Memory B cell (primary cell): ENCODE measurements at regions not wholly inside any gene's neighbourhood (a gene's known extent, or its start where the extent isn't known, plus 50 kb on each side); places are given as distances from the start of the nearest gene placed in this dataset.

ENCODE experiments used
- ATAC-seq: fragments of 150-1000 bp; cut with Tn5 transposase; 2 replicates; pipeline ENCODE4 v1.10.0; 2021; ENCODE audit warnings: low read depth, mild to moderate bottlenecking, moderate library complexity
- DNase-seq, 2 donors: peaks; one replicate each; pipeline ENCODE4 v3.0.0; 2022; ENCODE audit warnings: low spot score in 2 of 2
- H3K27ac Mint-ChIP-seq: one replicate; pipeline ENCODE4 v1.8.0; 2022; ENCODE audit warnings: mild to moderate bottlenecking, moderate library complexity, mixed read lengths
- H3K27me3 Mint-ChIP-seq: one replicate; pipeline ENCODE4 v1.8.0; 2022; ENCODE audit warnings: mixed read lengths
- H3K36me3 Mint-ChIP-seq: one replicate; pipeline ENCODE4 v1.8.0; 2022; ENCODE audit warnings: mild to moderate bottlenecking, mixed read lengths
- H3K4me1 Mint-ChIP-seq: one replicate; pipeline ENCODE4 v1.8.0; 2022; ENCODE audit warnings: mixed read lengths
- H3K4me3 Mint-ChIP-seq: one replicate; pipeline ENCODE4 v1.8.0; 2022; ENCODE audit warnings: mild to moderate bottlenecking, moderate library complexity, mixed read lengths
- H3K9me3 Mint-ChIP-seq: one replicate; pipeline ENCODE4 v1.8.0; 2022; ENCODE audit warnings: mixed read lengths

DNA sequence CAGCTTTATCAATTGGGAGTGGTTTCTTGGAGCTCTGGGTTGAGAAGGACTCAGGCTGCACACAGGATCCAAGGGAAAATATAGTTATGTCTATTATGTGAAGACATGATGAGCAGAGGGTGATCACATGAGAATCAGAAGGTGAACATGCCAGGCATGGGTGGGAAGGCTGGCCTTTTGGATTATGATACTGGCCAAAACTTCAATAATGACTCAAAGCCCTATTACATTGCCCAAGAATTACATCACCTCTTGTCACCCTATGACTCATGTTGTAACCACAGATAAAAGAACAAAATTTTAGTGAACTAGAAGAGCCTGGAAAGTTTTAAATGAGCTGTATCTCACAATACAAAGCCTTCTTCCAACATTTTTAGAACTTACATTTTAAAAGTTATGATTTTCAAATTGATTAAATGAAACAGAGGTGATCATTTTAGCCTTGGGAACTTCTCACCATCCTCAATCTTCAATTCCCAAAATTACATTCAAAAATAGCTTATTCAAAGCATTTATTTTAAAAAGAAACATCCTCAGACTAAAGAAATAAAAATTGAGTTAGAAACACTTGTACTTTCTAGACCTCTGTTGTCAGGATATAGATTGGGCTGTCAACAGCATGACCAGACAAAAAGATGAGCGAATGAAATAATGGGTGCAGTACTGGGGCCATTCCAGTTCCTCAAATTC is 428.3 kb downstream of the MBD2 start:
- Mint-ChIP-seq H3K4me3 (no peak overlapping the region), H3K27me3 (no peaks in the 10 kb centered on the region), H3K36me3 (no peaks in the 10 kb centered on the region), H3K4me1 (no peaks in the 10 kb centered on the region), H3K9me3 (peaks cover 9% of the 10 kb centered on the region), H3K27ac (no peak overlapping the region)
- ATAC-seq (no peak), DNase-seq (no peak)

DNA sequence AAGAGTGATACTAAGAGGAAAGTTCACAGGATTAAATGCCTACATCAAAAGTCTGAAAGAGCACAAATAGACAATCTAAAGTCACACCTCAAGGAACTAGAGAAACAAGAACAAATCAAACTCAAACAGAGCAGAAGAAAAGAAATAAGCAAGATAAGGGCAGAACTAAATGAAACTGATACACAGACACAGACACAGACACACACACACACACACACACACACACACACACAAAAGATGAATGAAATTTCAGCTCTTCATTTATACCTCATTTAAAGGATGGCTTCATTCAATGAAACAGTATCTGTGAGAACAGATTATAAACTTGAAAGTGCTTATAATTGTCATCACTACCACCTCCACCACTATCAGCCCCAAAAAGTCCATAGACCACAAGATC is 428.9 kb downstream of the MBD2 start:
- DNase-seq (no peak), ATAC-seq (no peak)
- Mint-ChIP-seq H3K27me3 (no peaks in the 10 kb centered on the region), H3K36me3 (no peaks in the 10 kb centered on the region), H3K4me1 (no peaks in the 10 kb centered on the region), H3K4me3 (no peak overlapping the region), H3K9me3 (peaks cover 7% of the 10 kb centered on the region), H3K27ac (no peak overlapping the region)

DNA sequence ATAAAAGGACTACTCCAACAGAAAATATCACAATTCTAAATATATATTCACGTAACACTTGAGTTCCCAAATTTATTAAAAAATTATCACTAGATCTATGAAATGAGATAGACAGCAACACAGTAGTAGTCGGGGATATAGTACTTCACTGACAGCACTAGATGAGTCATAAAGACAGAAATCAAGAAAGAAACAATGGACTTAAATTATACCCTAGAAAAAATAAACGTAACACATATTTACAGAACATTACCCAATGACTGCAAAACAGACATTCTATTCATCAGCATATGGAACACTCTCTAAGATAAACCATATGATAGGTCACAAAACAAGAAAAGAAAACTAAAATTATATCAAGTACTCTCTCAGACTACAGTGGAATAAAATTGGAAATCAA is 429.4 kb downstream of the MBD2 start:
- no peaks in the 10 kb centered on the region for H3K27me3 Mint-ChIP-seq

DNA sequence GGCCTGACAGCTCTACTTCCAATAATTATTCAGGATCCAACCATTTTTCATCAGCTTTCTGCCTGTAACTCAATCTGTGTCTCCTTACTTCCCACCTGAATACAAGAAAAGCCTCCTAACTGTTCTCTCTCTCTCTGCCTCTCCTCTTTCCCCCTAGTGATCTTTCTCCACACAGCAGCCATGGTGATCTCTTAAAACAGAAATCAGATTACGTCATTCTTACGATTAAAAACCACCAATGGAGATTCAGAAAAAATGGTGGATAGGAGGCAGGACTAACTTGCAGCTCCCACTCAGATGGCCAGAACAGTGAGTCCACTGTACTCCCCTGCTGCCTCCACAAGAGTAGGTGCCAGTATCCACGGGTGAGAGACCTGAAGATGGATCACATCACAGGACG is 431.7 kb downstream of the MBD2 start:
- Mint-ChIP-seq H3K4me3 (no peak overlapping the region), H3K36me3 (no peaks in the 10 kb centered on the region), H3K9me3 (peaks cover 4% of the 10 kb centered on the region), H3K27me3 (no peaks in the 10 kb centered on the region), H3K27ac (no peak overlapping the region), H3K4me1 (no peaks in the 10 kb centered on the region)
- DNase-seq, result no peak
- no peak for ATAC-seq

More for the DNA sequence above, 429.4 kb downstream of the MBD2 start:
- Mint-ChIP-seq H3K27ac (no peak overlapping the region), H3K9me3 (peaks cover 4% of the 10 kb centered on the region), H3K4me3 (no peak overlapping the region), H3K4me1 (no peaks in the 10 kb centered on the region), H3K36me3 (no peaks in the 10 kb centered on the region)
- no peak for DNase-seq
- ATAC-seq, result no peak

DNA sequence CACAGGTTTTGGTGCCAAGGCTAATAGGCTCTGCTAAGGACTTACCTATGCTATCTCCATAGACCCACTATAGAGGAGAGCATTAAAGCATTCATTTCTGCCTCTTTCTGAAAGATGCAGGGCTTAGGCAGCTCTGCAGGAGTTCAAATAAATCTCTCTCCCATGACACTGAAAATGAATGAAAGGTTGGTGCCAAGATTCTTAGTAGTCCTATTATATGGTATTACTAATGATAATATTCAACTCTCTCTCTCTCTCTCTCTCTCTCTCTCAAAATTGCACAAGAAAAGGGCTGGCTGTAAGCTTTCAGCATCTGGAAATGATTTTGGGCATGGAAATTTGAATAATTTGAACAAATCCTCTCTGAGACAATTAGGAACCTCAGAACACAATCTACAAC is 433.7 kb downstream of the MBD2 start:
- Mint-ChIP-seq H3K9me3 (peaks cover 4% of the 10 kb centered on the region), H3K4me3 (no peak overlapping the region), H3K27ac (no peak overlapping the region), H3K27me3 (no peaks in the 10 kb centered on the region), H3K4me1 (no peaks in the 10 kb centered on the region), H3K36me3 (no peaks in the 10 kb centered on the region)
- ATAC-seq, result no peak
- no peak for DNase-seq

DNA sequence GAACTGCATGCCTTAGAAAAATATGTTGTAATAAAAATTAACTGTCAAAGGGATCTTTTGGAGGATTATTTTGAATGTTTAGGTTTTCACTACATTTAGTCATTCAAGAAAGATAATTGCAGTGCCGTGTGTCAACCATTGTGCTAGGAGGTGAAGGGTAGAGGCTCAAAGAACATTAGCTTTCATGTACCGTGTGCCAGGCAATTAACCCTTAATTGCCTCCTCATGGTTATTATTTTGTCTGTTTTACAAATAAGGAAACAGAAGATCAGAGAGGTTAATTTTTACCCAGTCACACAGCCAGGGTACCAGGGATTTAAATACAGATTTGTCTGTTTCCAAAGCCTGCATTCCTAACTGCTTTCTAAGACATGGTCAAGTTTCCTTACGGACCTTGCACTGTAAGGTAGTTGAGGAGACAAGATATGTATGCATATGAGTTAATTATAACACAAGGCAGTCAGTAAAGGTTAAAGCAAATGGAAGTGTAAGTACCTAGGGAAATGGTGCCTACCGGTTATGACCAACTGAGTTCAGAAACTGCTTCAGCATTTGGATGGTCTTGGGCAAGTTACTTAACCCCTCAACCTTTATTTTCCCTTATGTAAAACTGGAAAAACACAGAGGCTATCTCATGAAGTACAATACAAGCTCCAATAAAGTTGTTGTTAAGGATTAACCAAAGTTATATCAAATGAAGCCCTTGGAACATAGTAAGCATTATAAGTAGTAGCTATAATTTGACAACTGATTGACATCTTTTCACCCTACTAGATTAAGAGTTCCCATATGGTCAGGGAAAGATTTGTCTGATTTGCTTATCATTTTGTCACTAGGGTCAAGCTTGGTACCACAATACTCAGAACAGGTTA is 434.9 kb downstream of the MBD2 start:
- no peaks in the 10 kb centered on the region for H3K9me3 Mint-ChIP-seq
- H3K4me3 Mint-ChIP-seq, result no peak overlapping the region
- no peaks in the 10 kb centered on the region for H3K36me3 Mint-ChIP-seq
- no peak for DNase-seq
- no peaks in the 10 kb centered on the region for H3K4me1 Mint-ChIP-seq
- no peak for ATAC-seq
- H3K27me3 Mint-ChIP-seq, result no peaks in the 10 kb centered on the region
- no peak overlapping the region for H3K27ac Mint-ChIP-seq

DNA sequence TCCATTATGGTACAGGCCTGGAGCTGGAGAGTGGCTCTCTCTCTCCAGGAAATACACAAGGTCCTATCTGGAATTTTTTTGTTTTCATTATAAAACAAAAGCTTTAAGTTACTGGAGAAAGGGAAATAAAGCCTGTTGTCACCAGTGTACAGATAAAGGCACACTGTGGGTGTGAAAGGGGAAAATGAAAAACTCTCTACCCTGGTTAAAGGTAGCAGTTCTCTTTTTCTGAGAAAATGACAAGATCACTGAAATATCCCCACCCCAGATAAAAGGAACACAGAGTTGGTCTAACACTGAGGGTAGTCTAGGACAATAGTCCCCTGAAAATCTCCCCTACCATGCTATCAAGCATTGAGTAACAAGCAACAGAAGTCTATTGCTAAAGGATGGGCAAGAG is 438.7 kb downstream of the MBD2 start:
- Mint-ChIP-seq H3K4me1 (no peaks in the 10 kb centered on the region), H3K27ac (no peak overlapping the region)

DNA sequence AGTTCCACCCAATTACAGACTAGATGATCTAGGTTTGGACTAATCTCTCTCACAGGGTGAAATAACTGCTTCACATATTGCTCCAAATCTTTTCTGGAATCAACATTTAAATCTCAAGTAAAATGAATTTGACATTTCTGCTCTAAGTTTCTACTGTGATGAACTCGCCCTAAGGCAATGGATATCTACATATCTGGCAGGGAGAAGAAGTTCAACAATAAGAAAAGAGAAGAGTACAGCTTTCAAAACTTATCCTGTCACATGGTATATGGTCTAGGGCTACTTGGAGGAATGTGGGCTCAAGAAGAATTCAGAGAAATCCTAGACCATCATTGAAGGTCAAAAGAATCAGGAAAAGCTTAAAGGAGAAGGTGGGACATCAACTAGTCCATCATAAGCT is 440.2 kb downstream of the MBD2 start:
- DNase-seq (no peak), ATAC-seq (no peak)
- Mint-ChIP-seq H3K27ac (no peak overlapping the region), H3K27me3 (no peaks in the 10 kb centered on the region), H3K4me1 (no peaks in the 10 kb centered on the region), H3K9me3 (peaks cover 3% of the 10 kb centered on the region), H3K4me3 (no peak overlapping the region), H3K36me3 (no peaks in the 10 kb centered on the region)

More for the DNA sequence above, 438.7 kb downstream of the MBD2 start:
- no peaks in the 10 kb centered on the region for H3K27me3 Mint-ChIP-seq
- peaks cover 1% of the 10 kb centered on the region for H3K9me3 Mint-ChIP-seq
- ATAC-seq (no peak), DNase-seq (no peak)
- H3K36me3 Mint-ChIP-seq, result no peaks in the 10 kb centered on the region
- H3K4me3 Mint-ChIP-seq, result no peak overlapping the region

DNA sequence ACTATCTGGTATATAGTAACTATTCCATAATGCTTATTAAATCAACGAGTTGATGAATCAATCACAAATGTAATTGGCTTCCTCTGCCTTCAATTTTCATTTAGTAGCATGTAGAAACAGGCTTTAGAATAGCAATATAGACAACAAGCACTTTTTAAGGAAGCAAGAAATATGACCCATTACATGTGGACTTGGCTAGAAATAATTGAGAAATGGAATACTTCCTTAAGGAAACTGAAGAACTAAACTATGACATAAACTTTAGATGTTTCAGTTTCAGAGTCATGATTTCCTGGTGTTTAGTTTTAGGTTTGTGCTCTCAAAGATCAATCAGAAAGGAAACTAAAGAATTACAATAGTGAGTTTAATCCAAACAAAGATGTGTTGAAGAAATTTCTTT is 443.8 kb downstream of the MBD2 start:
- ATAC-seq (no peak), DNase-seq (no peak)
- H3K27ac Mint-ChIP-seq, result no peak overlapping the region
- H3K4me1 Mint-ChIP-seq, result no peaks in the 10 kb centered on the region
- H3K4me3 Mint-ChIP-seq, result no peak overlapping the region
- peaks cover 3% of the 10 kb centered on the region for H3K9me3 Mint-ChIP-seq
- no peaks in the 10 kb centered on the region for H3K27me3 Mint-ChIP-seq
- no peaks in the 10 kb centered on the region for H3K36me3 Mint-ChIP-seq

DNA sequence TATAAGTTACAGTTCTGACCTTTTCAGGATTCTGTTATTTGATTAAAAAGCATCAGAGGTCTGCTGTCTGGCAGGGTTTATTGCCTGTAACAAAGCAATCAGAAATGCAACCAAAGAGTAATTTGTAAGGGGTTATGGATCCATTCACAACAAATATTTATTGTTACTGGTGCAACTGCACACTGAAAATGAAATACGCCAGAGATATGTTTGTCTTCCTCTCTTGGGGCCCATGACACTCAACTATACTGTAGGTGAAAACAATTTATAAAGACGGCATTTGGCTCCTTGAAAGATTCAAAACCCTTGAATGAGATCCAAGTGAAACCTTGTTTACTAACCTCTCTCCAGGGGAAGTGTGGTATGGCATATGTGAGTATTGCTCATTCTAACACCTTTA is 452.2 kb downstream of the MBD2 start:
- ATAC-seq (no peak), DNase-seq (no peak)
- Mint-ChIP-seq H3K4me3 (no peak overlapping the region), H3K27me3 (no peaks in the 10 kb centered on the region), H3K27ac (no peak overlapping the region), H3K4me1 (no peaks in the 10 kb centered on the region), H3K9me3 (peaks cover 3% of the 10 kb centered on the region), H3K36me3 (no peaks in the 10 kb centered on the region)

DNA sequence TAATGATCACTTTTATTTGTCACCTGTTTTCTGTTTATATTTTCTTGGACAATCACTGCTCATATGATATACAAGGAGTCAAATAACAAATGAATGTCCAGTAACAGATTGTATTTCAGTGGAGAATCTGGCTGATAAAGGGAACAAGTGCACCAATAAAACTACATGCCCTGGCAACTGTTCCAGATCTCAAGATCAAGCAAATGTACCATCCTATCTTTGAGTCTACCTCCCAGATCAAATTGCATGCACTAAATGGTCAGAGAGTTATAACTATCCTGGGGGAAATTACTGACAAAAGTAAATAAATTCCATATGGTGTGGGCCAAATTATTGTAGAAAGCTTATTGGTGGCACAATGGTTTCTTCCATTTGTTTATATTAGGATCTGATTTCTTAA is 452.8 kb downstream of the MBD2 start:
- H3K4me1 Mint-ChIP-seq, result no peaks in the 10 kb centered on the region
- no peaks in the 10 kb centered on the region for H3K27me3 Mint-ChIP-seq
- H3K27ac Mint-ChIP-seq, result no peak overlapping the region
- H3K4me3 Mint-ChIP-seq, result no peak overlapping the region
- no peaks in the 10 kb centered on the region for H3K36me3 Mint-ChIP-seq
- H3K9me3 Mint-ChIP-seq, result peaks cover 5% of the 10 kb centered on the region
- DNase-seq (no peak), ATAC-seq (no peak)

DNA sequence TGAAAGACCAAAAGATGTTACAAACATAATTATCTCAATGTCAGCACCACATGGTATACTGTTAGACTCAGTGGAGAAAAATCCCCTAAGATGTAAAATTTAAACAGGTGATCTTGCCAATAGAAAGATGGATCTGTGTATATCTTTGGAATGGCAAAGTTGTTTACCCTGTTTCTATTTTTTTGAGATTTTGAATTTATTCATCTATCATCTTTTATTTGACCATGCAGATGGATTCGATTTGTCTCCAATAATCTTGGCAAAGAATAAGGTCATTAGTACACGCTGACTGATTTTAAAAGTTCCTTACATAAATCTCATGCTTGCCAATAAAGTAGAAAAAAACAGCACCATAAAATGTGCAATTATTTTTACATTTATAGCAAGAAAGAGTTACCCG is 459.3 kb downstream of the MBD2 start:
- H3K36me3 Mint-ChIP-seq, result peaks cover 2% of the 10 kb centered on the region
- H3K9me3 Mint-ChIP-seq, result peaks cover 10% of the 10 kb centered on the region
- ATAC-seq, result no peak
- no peaks in the 10 kb centered on the region for H3K4me1 Mint-ChIP-seq
- H3K27ac Mint-ChIP-seq, result no peak overlapping the region
- H3K27me3 Mint-ChIP-seq, result peaks cover 2% of the 10 kb centered on the region
- DNase-seq, result no peak
- H3K4me3 Mint-ChIP-seq, result no peak overlapping the region

DNA sequence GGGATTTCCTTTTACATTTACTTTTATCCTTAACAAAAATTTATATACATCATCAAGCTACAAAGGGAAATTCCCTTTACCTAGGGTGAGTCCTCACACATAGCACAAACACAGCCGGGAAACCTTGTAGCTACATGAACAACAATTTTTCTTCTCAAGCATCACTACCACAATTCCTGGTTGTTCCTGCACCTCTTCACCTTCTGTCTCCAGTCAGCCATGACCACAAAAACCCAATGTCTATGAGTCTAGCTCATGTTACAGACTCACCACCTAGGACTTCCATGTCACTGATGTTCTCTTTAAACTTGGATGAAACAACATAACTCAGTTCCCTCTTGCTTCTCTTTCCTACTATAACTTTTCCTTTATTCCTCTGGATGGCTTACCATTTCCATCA is 460.4 kb downstream of the MBD2 start:
- H3K27me3 Mint-ChIP-seq, result peaks cover 2% of the 10 kb centered on the region
- H3K27ac Mint-ChIP-seq, result no peak overlapping the region
- no peak for ATAC-seq
- DNase-seq, result no peak
- H3K4me3 Mint-ChIP-seq, result no peak overlapping the region
- H3K36me3 Mint-ChIP-seq, result peaks cover 2% of the 10 kb centered on the region
- H3K9me3 Mint-ChIP-seq, result peaks cover 10% of the 10 kb centered on the region
- no peaks in the 10 kb centered on the region for H3K4me1 Mint-ChIP-seq

DNA sequence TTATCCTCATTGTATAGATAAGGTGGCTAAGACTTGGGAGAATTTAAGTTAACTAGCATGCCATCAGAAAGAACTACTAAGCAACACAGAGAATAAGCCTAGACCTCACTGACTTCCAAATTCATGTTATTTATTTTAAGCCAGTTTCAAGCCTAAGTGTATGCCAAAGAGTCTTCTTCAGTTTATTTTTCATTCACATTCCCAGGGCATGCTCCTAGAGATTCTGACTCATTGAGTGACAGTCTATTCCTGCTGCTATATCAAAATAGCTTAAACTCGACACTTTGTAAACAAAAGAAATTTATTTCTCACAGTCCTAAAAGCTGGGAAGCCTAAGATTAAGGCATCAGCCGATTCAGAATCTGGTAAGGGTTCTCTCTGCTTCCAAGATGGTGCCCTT is 467.1 kb downstream of the MBD2 start:
- H3K9me3 Mint-ChIP-seq, result peaks cover 4% of the 10 kb centered on the region
- H3K36me3 Mint-ChIP-seq, result peaks cover 2% of the 10 kb centered on the region
- H3K4me3 Mint-ChIP-seq, result no peak overlapping the region
- peaks cover 2% of the 10 kb centered on the region for H3K27me3 Mint-ChIP-seq
- H3K4me1 Mint-ChIP-seq, result no peaks in the 10 kb centered on the region
- H3K27ac Mint-ChIP-seq, result no peak overlapping the region
- no peak for ATAC-seq
- DNase-seq, result no peak

DNA sequence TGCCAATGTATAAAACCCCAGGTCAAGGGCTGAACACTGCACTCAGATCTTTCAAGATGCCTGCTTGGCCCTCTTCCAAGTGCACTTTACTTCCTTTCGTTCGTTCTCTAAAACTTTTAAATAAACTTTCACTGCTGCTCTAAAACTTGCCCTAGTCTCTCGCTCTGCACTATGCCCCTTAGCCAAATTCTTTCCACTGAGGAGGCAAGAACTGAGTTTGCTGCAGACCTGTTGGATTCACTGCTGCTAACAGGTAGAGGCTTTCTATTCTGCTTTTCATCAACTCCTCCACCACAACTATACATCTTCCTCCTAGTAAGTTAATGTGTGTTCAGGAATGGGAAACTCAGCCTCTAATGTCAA is 467.9 kb downstream of the MBD2 start:
- DNase-seq, result no peak
- H3K27me3 Mint-ChIP-seq, result peaks cover under 1% of the 10 kb centered on the region
- H3K9me3 Mint-ChIP-seq, result peaks cover 3% of the 10 kb centered on the region
- no peak overlapping the region for H3K4me3 Mint-ChIP-seq
- H3K27ac Mint-ChIP-seq, result no peak overlapping the region
- H3K36me3 Mint-ChIP-seq, result peaks cover under 1% of the 10 kb centered on the region
- H3K4me1 Mint-ChIP-seq, result no peaks in the 10 kb centered on the region
- ATAC-seq, result no peak
